OCI-LY3 (cell line): ENCODE measurements at regions not wholly inside any gene's neighbourhood (a gene's known extent, or its start where the extent isn't known, plus 50 kb on each side); places are given as distances from the start of the nearest gene placed in this dataset.

Experiments
- H2AFZ ChIP-seq: fragments of 200-600, 300-600 bp; shearing (Covaris generic); 2 replicates; pipeline ENCODE4 v1.6.0; 2014; ENCODE audit warnings: antibody characterized with exemption, low read depth, low read length
- H3K27ac ChIP-seq: fragments of 200-600, 300-600 bp; sonication (generic); 2 replicates; pipeline ENCODE4 v1.5.1; 2014; ENCODE audit warnings: mild to moderate bottlenecking, low read length, moderate library complexity, mixed read lengths
- H3K27me3 ChIP-seq: fragments of 200-600, 300-600 bp; sonication (generic); 2 replicates; pipeline ENCODE4 v1.6.1; 2014; ENCODE audit warnings: low read depth, low read length, mixed read lengths
- H3K36me3 ChIP-seq: fragments of 200-600, 300-600 bp; sonication (generic); replicated peaks from 2 replicates; pipeline ENCODE3; 2014; ENCODE audit warnings: low read depth, low read length, mixed read lengths
- H3K4me1 ChIP-seq: fragments of 300-600, 200-600 bp; sonication (generic); 2 replicates; pipeline ENCODE4 v1.6.1; 2014; ENCODE audit warnings: low read length, mixed read lengths
- H3K4me2 ChIP-seq: fragments of 200-600, 300-600 bp; sonication (generic); 2 replicates; pipeline ENCODE4 v1.6.1; 2014; ENCODE audit warnings: low read length, mixed read lengths
- H3K4me3 ChIP-seq: fragments of 300-600, 200-600 bp; sonication (generic); 2 replicates; pipeline ENCODE4 v1.5.1; 2014; ENCODE audit warnings: antibody characterized with exemption, mild to moderate bottlenecking, low read length, moderate library complexity
- H3K79me2 ChIP-seq: fragments of 300-600, 200-600 bp; shearing (Covaris generic); 2 replicates; pipeline ENCODE4 v1.6.1; 2014; ENCODE audit warnings: mild to moderate bottlenecking, low read length, mixed read lengths
- H3K9ac ChIP-seq: fragments of 300-600, 200-600 bp; shearing (Covaris generic); 2 replicates; pipeline ENCODE4 v1.6.0; 2014; ENCODE audit warnings: mild to moderate bottlenecking, low read length, moderate library complexity
- H3K9me3 ChIP-seq: fragments of 200-600, 300-600 bp; shearing (Covaris generic); 2 replicates; pipeline ENCODE4 v1.6.1; 2014; ENCODE audit warnings: low read length, mixed read lengths; ENCODE audit not compliant: insufficient read depth
- H4K20me1 ChIP-seq: fragments of 200-600, 300-600 bp; sonication (generic); 2 replicates; pipeline ENCODE4 v1.6.1; 2016; ENCODE audit warnings: low read length, mixed read lengths; ENCODE audit not compliant: insufficient read depth
- EZH2phosphoT487 ChIP-seq: fragments of 200-600 bp; shearing (Covaris generic); IDR thresholded peaks from 2 replicates; pipeline ENCODE4 v1.6.1; 2018; ENCODE audit warnings: antibody characterized with exemption, mixed run types, low read depth
- TF ChIP-seq, protein P1 (sequence below): fragments of 200-600, 300-600 bp; sonication (generic); IDR thresholded peaks from 2 replicates; pipeline ENCODE4 v1.5.1; 2014; ENCODE audit warnings: antibody characterized with exemption, low read length, low read depth

DNA sequence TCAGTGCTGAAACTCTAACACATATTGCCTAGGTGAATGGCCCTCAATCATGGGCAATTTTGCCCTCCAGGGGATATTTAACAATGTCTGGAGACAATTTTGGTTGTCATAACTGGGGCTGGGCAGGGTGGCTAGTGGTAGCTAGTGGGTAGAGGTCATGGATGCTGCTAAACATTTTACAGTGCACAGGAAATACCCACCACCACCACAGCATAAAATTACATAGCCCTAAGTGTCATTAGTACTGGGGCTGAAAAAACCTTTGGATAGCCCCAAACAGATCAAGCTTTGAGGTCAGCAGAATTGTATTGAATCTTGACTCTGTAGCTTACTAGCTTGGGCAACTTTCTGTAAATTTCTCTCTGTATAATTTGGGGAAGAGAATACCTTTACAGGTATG, 758.0 kb downstream of the BCL11B start:
- Histone ChIP-seq H3K79me2 (no peaks in the 10 kb centered on the region), H3K9me3 (peaks cover 17% of the 10 kb centered on the region), H3K4me3 (peak overlapping the region; percentile 48; the same call in 1 of the 2 replicates), H3K27me3 (no peaks in the 10 kb centered on the region), H3K4me2 (peak overlapping the region; percentile 72), H4K20me1 (no peaks in the 10 kb centered on the region), H3K4me1 (peaks cover 58% of the 10 kb centered on the region), H3K36me3 (peaks cover 33% of the 10 kb centered on the region), H2AFZ (0 out of 2 replicates have a peak overlapping the region, but pooled peaks have one; percentile 41), H3K27ac (peak overlapping the region; percentile 90), H3K9ac (peak overlapping the region; percentile 43; the same call in 1 of the 2 replicates)
- no peak for TF ChIP-seq EZH2phosphoT487

DNA sequence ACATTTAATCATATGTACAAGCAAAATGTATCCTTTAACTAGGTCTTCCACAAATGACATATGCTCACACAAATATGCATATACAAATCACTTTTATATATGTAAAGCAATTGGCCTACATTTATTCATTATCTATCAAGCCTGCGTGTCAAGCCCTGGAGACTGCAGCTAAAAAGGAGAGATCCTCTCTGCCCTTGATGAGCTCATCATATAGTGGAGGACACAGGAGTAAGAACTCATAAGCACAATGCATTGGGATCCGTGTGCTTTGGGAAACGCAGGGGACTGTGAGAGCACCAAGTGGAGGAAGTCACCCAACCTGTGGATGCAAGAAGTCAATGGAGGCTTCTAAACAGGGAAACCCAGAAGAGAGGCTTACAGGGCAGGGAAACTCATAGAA, 735.7 kb downstream of the BCL11B start:
- no peak overlapping the region for H3K9ac ChIP-seq
- H3K36me3 ChIP-seq: no peaks in the 10 kb centered on the region
- no peaks in the 10 kb centered on the region for H4K20me1 ChIP-seq
- H3K4me3 ChIP-seq: no peak overlapping the region
- H3K9me3 ChIP-seq: no peaks in the 10 kb centered on the region; the same call in 1 of the 2 replicates
- no peaks in the 10 kb centered on the region for H3K27me3 ChIP-seq
- no peaks in the 10 kb centered on the region for H3K79me2 ChIP-seq
- H3K4me1 ChIP-seq: no peaks in the 10 kb centered on the region; the same call in 1 of the 2 replicates
- H2AFZ ChIP-seq: no peak overlapping the region
- H3K27ac ChIP-seq: no peak overlapping the region
- TF ChIP-seq, protein P1, sequence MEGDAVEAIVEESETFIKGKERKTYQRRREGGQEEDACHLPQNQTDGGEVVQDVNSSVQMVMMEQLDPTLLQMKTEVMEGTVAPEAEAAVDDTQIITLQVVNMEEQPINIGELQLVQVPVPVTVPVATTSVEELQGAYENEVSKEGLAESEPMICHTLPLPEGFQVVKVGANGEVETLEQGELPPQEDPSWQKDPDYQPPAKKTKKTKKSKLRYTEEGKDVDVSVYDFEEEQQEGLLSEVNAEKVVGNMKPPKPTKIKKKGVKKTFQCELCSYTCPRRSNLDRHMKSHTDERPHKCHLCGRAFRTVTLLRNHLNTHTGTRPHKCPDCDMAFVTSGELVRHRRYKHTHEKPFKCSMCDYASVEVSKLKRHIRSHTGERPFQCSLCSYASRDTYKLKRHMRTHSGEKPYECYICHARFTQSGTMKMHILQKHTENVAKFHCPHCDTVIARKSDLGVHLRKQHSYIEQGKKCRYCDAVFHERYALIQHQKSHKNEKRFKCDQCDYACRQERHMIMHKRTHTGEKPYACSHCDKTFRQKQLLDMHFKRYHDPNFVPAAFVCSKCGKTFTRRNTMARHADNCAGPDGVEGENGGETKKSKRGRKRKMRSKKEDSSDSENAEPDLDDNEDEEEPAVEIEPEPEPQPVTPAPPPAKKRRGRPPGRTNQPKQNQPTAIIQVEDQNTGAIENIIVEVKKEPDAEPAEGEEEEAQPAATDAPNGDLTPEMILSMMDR: no peak
- TF ChIP-seq EZH2phosphoT487: no peak
- no peak overlapping the region for H3K4me2 ChIP-seq

DNA sequence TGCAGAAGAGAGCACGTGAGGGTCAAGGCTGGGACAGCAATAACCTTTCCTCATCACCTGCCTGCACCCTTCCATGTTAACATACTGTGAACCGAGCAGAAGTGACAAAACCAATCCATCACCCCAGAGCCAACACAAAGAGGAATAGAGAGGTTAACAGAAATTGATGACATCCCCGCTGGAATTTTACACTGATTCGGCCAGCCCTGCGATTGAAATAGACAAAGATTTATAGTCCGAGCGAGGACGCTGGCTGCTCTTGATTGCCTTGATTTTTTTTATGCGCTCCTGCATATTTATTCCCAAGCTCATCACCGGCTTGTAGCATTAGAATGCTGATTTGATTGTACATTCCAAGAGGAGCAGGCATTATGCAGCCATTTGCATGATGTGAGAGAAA, 729.7 kb downstream of the BCL11B start:
- H3K4me2 ChIP-seq: no peak overlapping the region
- H3K79me2 ChIP-seq: no peaks in the 10 kb centered on the region
- no peak overlapping the region for H2AFZ ChIP-seq
- TF ChIP-seq, protein P1: no peak
- TF ChIP-seq EZH2phosphoT487: no peak
- H3K27me3 ChIP-seq: no peaks in the 10 kb centered on the region
- no peaks in the 10 kb centered on the region for H4K20me1 ChIP-seq
- no peak overlapping the region for H3K27ac ChIP-seq
- H3K9ac ChIP-seq: no peak overlapping the region
- no peaks in the 10 kb centered on the region; the same call in 1 of the 2 replicates for H3K4me1 ChIP-seq
- no peak overlapping the region for H3K4me3 ChIP-seq
- H3K36me3 ChIP-seq: no peaks in the 10 kb centered on the region
- H3K9me3 ChIP-seq: no peaks in the 10 kb centered on the region

DNA sequence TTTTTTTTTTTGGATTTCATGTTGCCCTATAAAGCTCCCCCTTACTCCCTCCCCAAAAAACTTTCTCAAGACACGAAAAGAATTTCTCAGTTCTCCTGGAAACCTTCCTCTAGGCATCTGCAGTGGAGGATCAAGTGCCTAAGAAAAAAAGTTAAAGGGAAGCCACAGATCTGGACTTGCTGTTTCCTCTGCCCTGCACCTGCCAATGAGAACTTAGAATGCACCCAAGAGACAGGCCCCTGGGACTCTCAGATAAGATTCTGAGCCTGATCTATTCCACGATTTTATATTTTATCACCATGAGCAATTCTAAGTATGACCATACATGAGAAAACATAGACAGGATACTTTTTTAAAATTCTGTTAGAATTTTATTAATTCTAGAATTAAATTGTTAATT, 728.9 kb downstream of the BCL11B start:
- peaks cover 2% of the 10 kb centered on the region; the same call in 1 of the 2 replicates for H3K4me1 ChIP-seq
- no peak overlapping the region for H3K4me2 ChIP-seq
- H4K20me1 ChIP-seq: no peaks in the 10 kb centered on the region
- H3K36me3 ChIP-seq: no peaks in the 10 kb centered on the region
- H3K4me3 ChIP-seq: no peak overlapping the region
- H3K27me3 ChIP-seq: no peaks in the 10 kb centered on the region
- H3K9ac ChIP-seq: no peak overlapping the region
- H3K9me3 ChIP-seq: no peaks in the 10 kb centered on the region
- no peak for TF ChIP-seq EZH2phosphoT487
- TF ChIP-seq, protein P1: no peak
- H3K79me2 ChIP-seq: no peaks in the 10 kb centered on the region
- no peak overlapping the region for H3K27ac ChIP-seq
- H2AFZ ChIP-seq: no peak overlapping the region
